Activated CD4-positive, alpha-beta T cell treated with anti-CD3 and anti-CD28 coated beads, Interleukin-2, amount 50 U/mL, for 48 hours (primary cell): ENCODE measurements at regions not wholly inside any gene's neighbourhood (a gene's known extent, or its start where the extent isn't known, plus 50 kb on each side); places are given as distances from the start of the nearest gene placed in this dataset.

Experiments used
- DNase-seq, 2 experiments: peaks; one replicate each; pipeline ENCODE4 v3.0.0-alpha.2; 2020

DNA sequence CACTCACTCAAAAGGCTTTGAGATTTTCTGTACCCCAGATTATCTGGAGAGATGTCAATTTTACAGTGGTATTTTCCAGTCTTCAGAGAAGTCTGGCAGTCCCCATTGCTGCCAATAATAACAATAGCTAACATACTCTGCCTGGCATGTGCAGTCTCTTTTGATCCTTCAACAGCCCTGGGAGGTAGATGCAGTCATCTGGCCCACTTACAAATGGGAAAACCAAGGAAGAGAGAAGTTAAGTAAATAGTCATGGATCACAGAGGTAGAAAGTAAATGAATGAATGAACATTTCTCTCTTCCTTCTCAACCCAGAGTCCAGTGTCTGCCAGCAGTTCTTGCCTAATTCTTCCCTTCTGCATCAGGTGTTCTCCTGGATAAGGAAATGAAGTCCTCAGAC is 113.0 kb upstream of the EDNRA start:
- no peak for DNase-seq

DNA sequence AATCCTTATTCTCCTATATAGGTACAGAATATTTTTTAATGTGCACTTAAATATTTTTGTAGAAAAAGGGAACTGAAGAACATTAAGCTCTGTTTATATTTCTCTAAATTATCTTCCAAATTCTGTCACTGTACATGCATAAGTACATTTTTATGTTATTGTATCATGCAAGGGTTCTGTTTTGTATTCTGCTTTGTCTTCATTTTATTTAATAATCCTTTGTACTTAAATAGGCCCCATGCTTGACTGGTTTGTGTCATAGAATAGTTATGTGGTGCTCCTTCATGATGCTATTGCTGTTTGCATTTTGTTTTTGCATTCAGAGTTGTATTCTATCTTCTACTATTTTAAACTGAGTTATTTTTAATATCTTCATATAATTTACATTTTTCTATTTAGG is 111.9 kb upstream of the EDNRA start:
- no peak for DNase-seq

DNA sequence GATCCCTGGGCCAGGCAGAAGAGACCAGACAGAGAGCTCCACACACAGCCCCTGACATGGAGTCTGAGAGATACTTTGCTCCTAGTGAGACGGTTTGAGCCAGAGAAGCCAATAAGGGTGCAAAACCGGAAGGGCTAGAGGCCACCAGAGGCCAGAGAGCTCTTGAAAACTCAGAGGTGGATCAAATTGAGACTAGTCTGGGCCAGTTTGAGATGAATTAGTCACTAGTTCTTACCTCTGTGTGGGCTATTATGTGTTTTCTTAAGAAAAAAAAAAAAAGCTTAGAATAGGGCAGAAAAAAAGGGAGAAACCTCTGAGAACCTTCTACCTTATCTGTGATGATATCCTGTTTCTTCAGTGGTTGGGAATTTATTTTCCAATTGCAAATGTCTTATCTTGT is 110.4 kb upstream of the EDNRA start:
- no peak for DNase-seq

DNA sequence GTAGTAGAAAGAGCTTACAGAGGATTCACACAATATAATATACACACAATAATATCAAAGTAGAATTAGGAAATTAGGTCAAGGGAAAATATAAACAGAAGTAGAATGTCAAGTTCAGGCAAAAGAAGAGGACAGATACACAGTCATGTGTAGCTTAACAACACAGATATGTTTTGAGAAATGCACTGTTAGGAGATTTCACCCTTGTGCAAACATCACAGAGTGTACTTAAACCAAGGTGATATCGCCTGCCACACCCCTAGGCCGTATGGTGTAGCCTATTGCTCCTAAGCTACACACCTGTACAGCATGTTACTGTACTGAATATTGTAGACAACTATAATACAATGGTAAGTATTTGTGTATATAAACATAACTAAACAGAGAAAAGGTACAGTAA is 110.0 kb upstream of the EDNRA start:
- DNase-seq, result no peak

DNA sequence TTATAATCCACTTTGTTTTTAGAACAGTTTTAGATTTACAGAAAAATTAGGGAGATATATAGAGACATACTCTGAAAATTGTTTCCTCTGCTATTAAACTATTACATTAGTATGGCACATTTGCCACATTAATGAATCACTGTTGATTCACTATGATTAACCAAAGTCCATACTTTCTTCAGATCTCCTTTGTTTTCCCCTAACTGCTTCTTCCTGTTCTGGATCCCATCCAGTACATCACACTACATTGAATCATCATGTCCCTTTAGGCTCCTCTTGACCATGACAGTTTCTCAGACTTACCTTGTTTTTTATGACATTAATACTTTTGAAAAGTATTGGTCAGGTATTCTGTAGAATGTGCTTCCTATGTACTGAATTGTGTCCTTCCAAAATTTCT is 109.2 kb upstream of the EDNRA start:
- no peak for DNase-seq

DNA sequence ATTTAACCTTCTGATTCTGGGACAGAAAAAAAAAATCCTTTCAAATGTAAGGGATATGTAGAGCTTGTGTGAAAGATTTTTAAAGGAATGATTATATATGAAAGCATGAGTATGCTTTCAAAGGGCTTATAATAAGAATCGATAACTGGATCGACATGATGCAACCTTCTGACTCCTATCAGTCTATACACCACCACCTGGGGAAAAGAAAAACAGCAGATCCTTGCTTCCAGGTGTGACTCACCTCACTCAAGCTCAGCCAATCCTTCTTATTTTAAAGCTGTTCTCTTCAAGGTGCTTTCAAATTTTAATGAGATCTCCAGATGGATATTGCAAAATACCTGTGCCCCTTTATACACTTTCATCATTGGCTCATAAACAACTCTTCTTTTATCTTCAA is 102.1 kb upstream of the EDNRA start:
- no peak for DNase-seq

DNA sequence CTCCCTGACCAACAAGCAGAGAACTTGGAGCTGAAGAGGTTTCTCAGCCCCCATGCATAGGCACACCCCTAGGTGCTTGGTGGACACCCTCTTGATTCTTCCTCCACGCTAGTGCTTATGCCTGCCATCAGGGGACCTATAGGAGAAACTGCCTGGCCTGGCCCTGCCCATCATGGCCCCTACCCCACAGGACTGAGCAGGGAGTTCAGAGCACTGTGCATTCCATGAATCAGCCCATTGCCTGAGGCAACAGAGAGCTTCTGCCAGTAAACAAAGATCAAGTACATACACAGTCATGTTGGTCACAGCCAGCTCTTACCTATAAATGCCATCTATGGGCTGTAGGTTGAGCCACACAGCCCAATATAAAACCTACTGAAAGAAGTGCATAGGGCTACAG is 99.1 kb upstream of the EDNRA start:
- DNase-seq, result no peak

DNA sequence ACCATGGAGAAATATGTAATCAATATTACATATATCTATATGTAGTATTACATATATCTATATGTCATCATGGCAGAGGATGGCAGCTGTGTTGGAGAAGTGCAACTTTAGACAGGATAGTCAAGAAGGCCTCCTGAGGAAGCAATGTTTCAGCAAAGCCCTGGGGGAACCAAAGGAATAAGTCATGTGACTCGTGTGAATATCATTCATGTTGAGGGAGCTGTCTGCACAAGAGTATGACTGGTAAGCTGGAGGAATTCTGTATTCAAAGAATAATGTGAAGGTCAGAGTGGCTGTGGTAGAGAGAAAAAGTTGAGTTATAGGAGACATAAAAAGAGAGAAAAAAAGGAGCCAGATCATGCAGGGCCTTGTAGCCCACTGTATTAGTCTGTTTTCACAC is 92.9 kb upstream of the EDNRA start:
- DNase-seq, result no peak

DNA sequence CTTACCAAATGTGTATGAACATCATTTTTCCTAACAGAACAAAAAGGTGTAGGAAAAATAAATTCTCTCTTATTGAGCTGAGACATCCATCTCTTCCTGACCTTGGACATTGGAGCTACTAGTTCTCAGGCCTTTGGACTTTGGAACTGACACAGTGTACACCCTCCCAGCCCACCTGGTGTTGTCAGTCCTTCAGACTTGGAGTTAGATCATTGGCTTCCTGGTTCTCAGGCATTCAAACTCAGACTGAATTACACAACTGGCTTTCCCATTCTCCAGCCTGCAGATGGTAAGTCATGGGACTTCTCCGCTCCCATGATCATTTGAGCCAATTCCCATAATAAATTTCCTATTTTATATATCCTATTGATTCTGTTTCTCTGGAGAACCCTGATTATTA is 84.8 kb upstream of the EDNRA start:
- no peak for DNase-seq

DNA sequence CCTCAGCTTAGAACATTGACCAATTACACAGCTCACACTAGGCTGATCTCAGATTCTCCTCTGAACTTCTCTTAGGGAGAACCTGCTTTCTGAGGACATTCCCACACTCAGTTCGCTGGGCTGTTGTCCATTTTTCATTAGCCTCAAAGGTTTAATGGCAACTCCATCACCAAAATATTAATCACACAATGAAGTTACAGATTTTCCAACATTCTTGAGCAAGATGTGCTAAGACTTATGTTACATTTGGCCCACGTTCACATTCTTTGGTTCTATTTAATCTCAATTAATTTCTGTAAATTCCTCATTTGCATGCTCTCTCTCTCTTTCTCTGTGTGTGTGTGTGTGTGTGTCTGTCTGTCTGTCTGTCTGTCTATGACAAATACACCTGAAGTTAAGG is 82.3 kb upstream of the EDNRA start:
- no peak for DNase-seq

DNA sequence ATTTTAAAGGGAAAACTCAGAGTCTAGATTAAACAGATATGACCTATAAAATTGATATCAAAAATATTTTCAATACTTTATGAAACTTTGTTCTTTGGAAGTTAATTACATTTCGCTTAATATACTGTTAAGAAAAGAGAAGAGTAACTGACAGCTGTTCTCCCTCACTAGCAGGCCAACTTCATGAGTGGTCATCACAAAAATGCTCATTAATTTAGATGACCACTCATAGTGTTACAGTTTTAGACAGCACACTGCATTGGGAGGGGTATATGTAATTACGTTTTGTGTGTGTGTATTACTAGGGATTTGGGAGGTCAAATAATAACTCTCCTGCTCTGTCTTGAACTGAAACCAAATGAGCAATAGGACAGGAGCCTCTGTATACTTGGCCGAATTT is 80.2 kb upstream of the EDNRA start:
- DNase-seq, result no peak

DNA sequence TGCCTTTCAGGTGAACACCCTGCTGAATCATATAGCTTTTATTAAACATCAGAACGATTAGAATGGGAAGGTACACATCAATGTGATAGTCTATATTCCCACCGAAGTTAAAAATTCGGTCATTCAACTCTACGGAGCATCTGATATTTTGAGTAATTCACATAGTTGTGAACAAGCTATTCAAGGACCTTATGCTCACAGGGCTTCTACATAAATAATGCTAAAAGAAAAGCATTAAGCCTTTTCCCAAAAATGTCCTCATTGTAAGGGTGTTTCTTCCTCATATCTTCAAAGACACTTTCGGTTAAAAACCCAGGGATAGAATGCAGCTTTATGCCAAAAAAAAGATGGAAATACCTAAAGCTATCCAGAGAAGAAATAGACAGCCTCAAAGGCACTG is 79.7 kb upstream of the EDNRA start:
- DNase-seq, result no peak

DNA sequence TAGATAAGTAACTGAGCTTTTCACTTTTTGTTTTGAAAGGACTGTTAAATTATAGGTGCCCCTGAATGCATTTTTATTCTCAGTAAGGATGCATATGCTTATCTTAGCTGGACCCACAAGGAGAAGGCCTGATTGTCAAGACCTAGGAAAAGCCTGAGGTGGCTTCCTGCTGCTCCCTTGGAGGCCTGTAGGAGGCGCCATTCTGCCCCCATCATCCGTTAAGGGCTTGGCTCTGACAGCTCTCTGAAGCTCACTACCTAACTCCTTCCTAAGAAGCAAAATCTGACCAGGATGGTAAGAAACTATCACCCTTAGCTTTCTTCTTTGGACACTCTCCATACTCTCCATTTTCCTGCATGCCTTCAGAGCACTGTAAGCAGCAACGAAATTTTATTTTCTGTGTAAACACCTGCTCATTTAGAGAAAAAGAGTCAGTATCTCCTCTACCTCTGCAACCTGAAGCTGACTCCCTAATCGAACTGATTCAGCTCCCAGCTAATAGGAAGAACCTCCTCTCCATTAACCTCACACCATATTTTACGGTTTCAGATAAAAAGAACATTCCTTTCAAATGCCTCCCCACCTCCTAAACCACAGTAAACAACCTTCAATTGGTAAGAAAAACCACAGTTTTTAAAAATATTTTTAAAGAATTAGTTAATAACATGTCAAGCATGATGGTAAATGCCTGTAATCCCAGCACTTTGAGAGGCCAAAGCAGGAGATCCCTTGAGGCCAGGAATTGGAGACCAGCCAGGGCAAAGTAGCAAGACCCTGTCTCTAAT is 73.4 kb upstream of the EDNRA start:
- DNase-seq, result no peak

DNA sequence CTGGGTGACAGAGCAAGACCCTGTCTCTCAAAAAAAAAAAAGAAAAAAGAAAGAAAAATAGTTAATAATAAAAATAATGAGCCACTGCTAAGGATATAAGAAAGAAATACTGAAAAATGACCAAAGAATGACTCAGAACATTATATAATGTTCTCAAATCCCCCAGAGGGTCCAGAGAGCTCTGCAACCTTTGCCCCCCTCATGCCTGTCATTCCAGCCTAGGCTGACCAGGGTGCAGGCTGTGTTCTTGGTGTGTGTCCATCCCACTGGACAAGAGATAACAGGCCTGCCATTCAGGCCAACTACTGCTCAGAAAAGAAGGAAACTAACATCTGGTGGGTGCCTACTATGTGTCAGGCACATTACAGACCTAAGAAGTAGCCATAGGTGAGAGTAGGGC is 72.7 kb upstream of the EDNRA start:
- DNase-seq, result no peak

DNA sequence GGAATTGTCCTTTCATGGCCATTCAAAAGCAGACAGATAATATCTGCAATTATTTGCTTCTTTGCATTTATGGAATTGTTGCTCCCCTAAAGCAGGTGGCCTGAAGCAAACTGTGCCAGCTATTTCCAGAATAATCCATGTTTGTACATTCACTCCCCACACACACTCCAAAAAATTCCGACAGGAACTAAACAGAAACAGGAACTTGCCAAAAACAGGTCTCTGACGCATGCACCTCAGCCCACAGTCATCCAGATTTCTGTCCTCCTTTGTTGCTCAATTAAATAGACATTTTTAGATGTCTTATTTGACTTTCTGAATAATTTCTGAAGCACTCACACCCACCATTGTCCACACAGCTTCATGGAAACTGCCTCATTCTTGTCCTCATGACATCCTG is 71.5 kb upstream of the EDNRA start:
- DNase-seq, result no peak

DNA sequence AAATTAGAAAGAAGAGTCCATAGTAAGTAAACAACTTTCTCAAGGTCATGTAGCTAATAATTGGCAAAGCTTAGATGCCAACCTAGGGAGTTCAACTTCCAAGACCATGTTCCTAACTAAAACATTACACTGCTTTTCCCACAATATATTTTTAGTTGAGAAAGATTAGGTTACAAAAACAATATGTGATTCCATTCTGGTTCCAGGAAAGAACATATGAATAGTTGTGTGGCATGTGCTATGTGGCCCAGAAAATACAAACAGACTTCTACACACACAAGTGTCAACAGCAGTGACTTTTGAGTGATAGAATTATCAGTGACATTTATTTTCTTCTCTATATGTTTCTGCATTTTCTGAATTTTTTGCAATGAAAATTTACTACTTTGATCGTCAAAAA is 62.7 kb upstream of the EDNRA start:
- no peak for DNase-seq

DNA sequence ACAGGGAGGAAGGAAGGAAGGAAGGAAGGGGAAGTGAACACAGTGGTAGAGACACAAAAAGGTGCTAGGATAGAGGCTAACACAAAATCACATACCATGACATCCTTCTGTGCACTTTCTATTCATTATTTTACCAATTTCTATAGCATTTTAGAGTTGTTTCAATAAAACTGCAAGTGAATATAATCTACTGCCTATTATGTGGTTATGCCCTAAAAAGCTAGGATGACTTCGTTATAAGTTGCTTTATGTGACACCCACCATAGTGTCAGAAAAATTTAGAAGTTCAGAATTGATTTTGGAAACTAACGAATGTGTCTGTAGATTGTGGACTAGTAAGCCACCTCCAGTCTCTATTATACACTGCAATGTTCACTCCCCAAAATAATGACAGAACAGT is 59.4 kb upstream of the EDNRA start:
- DNase-seq, result no peak

DNA sequence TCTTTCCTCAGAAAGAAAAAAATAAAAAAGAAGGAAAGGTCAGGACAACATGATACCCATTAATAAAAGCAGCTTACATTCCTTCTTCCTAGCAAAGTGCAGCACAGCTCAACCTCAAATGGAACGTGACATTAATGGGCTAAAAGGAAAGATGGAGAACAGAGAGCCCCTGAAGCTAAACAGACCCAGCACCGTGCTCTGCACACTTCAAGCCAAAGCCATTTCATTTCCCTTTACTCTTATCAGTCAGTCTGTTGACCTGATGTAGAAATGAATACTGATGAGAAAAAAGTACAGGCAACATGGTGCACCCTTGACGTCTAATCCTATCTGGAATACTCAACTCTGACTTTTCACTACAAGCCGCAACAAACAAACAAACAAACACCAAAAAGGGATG is 57.7 kb upstream of the EDNRA start:
- no peak for DNase-seq

DNA sequence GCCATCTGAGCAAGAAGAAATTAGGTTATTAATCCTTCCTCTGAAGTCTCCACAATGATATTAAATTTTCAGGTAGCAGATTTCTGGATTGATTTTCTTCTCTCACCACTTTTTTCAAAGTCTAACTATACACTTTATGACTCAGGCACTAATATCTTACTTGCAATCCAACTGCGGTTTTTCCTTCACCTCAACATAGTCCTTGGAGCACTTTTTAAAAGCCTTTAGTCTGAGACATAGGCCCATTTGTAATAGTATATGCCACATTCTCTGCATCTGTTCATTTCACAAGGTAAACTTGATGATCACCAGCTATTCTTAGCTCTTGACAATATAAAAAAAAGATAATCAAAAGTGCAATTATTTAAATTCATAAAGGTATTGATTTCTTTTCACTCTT is 55.9 kb upstream of the EDNRA start:
- no peak for DNase-seq

DNA sequence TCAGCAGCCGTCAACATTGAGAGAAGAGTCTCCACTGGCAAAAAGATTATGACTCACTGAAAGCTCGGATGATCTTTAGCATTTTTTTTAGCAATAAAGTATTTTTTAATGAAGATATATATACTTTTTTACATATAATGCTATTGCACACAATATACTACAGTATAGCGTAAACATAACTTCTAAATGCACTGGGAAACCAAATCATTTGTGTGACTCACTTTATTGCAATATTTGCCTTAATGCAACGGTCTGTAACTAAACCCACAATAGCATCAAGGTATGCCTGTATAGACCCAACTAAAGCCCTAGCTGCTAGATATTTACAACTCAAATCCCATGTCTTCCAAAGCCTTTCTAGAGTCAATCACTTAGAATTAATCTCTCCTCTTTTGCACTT is 52.3 kb upstream of the EDNRA start:
- DNase-seq, result no peak

DNA sequence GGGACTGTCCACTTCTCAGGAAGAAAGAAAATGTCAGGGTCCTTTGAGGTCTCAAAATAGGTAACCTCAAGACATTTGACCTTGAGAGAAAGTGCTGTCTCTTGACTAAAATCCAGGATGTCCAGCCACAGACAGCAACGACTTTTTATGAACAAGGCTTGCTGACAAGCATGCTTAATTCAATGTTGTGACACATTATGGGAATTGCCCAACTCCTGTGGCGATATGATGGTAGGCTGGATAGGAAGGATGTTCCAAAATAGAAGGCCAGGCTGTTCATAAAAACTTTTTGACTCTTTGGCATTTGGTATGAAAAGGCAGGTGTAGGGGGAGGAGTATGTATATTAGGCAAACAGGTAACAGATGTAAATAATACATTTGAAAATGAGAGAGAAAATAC is 50.8 kb upstream of the EDNRA start:
- DNase-seq, result no peak
